ENCODE measurements at regions not wholly inside any gene's neighbourhood (a gene's known extent, or its start where the extent isn't known, plus 50 kb on each side); places are given as distances from the start of the nearest gene placed in this dataset.

GRCh38 chr20:22781869-22782268 is 197.5 kb upstream of the FOXA2 start:
- dilution Hi-C loops (cut with MboI; ENCODE audit: extremely low pct_ligation_motif_present, low sequenced_read_pairs) (no loop called here), intact Hi-C loops (cut with micrococcal nuclease) (no loop called here)
- FAIRE-seq: no peak
- H3K4me2 ChIP-seq (ENCODE audit: insufficient read depth, low read length): no peak overlapping the region
- DNase-seq (ENCODE audit: low read depth, low spot score): no peak
- H3K9me1 ChIP-seq (replicated peaks; ENCODE audit: control insufficient read depth, extremely low read depth, insufficient read depth, low read length): no peaks in the 10 kb centered on the region
- H3K27ac ChIP-seq (ENCODE audit: insufficient read depth, low read depth, low read length): no peak overlapping the region
- no peaks in the 10 kb centered on the region for H3K9me3 ChIP-seq (replicated peaks; ENCODE audit: control insufficient read depth, insufficient read depth, low read length)
- no peaks in the 10 kb centered on the region for H3K79me2 ChIP-seq (ENCODE audit: control insufficient read depth, insufficient read depth, low read length)
- ChIA-PET CTCF (interaction anchor here (0.6 to 0.9 kb wide), 3 partner anchors 9 to 90 kb away, joined by 3 to 5 read pairs (median 3); no protein-coding TSS in a partner anchor), POLR2A (no interaction called here)
- H3K4me1 ChIP-seq (ENCODE audit: control insufficient read depth, extremely low read depth, insufficient read depth, low read length): no peaks in the 10 kb centered on the region
- no peaks in the 10 kb centered on the region for H4K20me1 ChIP-seq (replicated peaks; ENCODE audit: control insufficient read depth, extremely low read depth, insufficient read depth, low read length)
- no peak overlapping the region for H3K9ac ChIP-seq (replicated peaks; ENCODE audit: extremely low read depth, insufficient read depth, low read length)
- H3K27me3 ChIP-seq (ENCODE audit: control insufficient read depth in 2 of 2, insufficient read depth in 2 of 2, low read length in 2 of 2): no peaks in the 10 kb centered on the region
- no peak overlapping the region for H3K4me3 ChIP-seq (replicated peaks in 1 of 3; ENCODE audit: insufficient read depth in 1 of 3, low read depth in 1 of 3, low read length in 3 of 3)
- BruUV-seq (replicated peaks): no TSS peak
- no peak overlapping the region for H2AFZ ChIP-seq (ENCODE audit: low read depth, low read length)
- no peak for TF ChIP-seq MAX (IDR thresholded peaks at IDR 0.05; ENCODE audit: insufficient read depth, insufficient read length)
- TF ChIP-seq EZH2 (IDR thresholded peaks at IDR 0.05; ENCODE audit: borderline replicate concordance, low read depth, low read length, severe bottlenecking): no peak
- TF ChIP-seq FOS (IDR thresholded peaks at IDR 0.05; ENCODE audit: borderline replicate concordance, insufficient read depth, low read length): no peak
- TF ChIP-seq CTCF (IDR thresholded peaks at IDR 0.05; ENCODE audit: extremely low read depth in 1 of 2, insufficient read depth in 1 of 2, low read depth in 1 of 2, low read length in 2 of 2): no peak
- TF ChIP-seq POLR2A (IDR thresholded peaks at IDR 0.05; ENCODE audit: low read depth, low read length): no peak
- no peak for TF ChIP-seq JUN (IDR thresholded peaks at IDR 0.05; ENCODE audit: borderline replicate concordance, insufficient read depth, insufficient read length, low read depth)
- TF ChIP-seq MYC (IDR thresholded peaks at IDR 0.05; ENCODE audit: low read depth, low read length): no peak
- no peak for TF ChIP-seq POLR2AphosphoS5 (IDR thresholded peaks at IDR 0.05; ENCODE audit: insufficient read depth, low read depth, low read length)
- no peak for TF ChIP-seq GATA2 (IDR thresholded peaks at IDR 0.05; ENCODE audit: insufficient read depth, insufficient read length, low read depth, low read length)
- no peaks in the 10 kb centered on the region for H3K36me3 ChIP-seq (ENCODE audit: control insufficient read depth in 2 of 2, extremely low read depth in 1 of 2, insufficient read depth in 2 of 2, low read length in 2 of 2)

Data from endothelial cell of umbilical vein (primary cell).